PFSK-1 (cell line): ENCODE measurements at regions not wholly inside any gene's neighbourhood (a gene's known extent, or its start where the extent isn't known, plus 50 kb on each side); places are given as distances from the start of the nearest gene placed in this dataset.

Source experiments
- POLR2AphosphoS5 ChIP-seq: IDR thresholded peaks from 2 replicates; pipeline ENCODE4 v1.6.1; 2012; ENCODE audit warnings: low read depth, mild to moderate bottlenecking, control low read depth, low read length, moderate library complexity
- TAF1 ChIP-seq: IDR thresholded peaks from 2 replicates; pipeline ENCODE4 v1.6.1; 2012; ENCODE audit warnings: low read length, control low read depth, borderline replicate concordance; ENCODE audit not compliant: insufficient read depth

- TF ChIP-seq TAF1 (no peak), POLR2AphosphoS5 (no peak)
Observed at GRCh38 chr1:221611656-221612046, 130.2 kb downstream of the DUSP10 start.
